GM23248 (cell line): ENCODE measurements at regions not wholly inside any gene's neighbourhood (a gene's known extent, or its start where the extent isn't known, plus 50 kb on each side); places are given as distances from the start of the nearest gene placed in this dataset.

Experiments
- EZH2 ChIP-seq: fragments of 200-600 bp; sonication (generic); IDR thresholded peaks from 2 replicates; pipeline ENCODE4 v1.6.1; 2018; ENCODE audit warnings: antibody characterized with exemption, mild to moderate bottlenecking; ENCODE audit not compliant: insufficient read depth, poor library complexity, severe bottlenecking
- EZH2phosphoT487 ChIP-seq: fragments of 200-600 bp; sonication (generic); IDR thresholded peaks from 2 replicates; pipeline ENCODE4 v1.6.1; 2018; ENCODE audit warnings: antibody characterized with exemption, moderate library complexity, mild to moderate bottlenecking, low read depth; ENCODE audit not compliant: insufficient read depth

GRCh38 chr16:75943705-75944514, 217.6 kb upstream of the CPHXL start:
- TF ChIP-seq EZH2phosphoT487 (no peak), EZH2 (no peak)
